GM21737 (cell line): ENCODE measurements at regions not wholly inside any gene's neighbourhood (a gene's known extent, or its start where the extent isn't known, plus 50 kb on each side); places are given as distances from the start of the nearest gene placed in this dataset.
"Not testable (repeated sequence)": the region's sequence is repeated elsewhere in the genome, so short reads cannot be mapped to it uniquely, and the experiment has no call there.

Experiments used
- ATAC-seq: cut with Tn5 transposase; IDR thresholded peaks from one replicate; pipeline ENCODE4 v1.9.1; 2021; ENCODE audit warnings: mild to moderate bottlenecking, moderate library complexity; ENCODE audit not compliant: unreplicated experiment

GRCh38 chr6:21741221-21742109 is 147.9 kb downstream of the SOX4 start:
- ATAC-seq = no peak

- ATAC-seq = no peak
Observed at GRCh38 chr6:21742238-21742660, 148.7 kb downstream of the SOX4 start.

- no peak for ATAC-seq
Observed at GRCh38 chr6:21744331-21744730, 150.8 kb downstream of the SOX4 start.

- no peak for ATAC-seq
Observed at GRCh38 chr6:21745543-21746337, 152.2 kb downstream of the SOX4 start.

- ATAC-seq = no peak
Observed at GRCh38 chr6:21747441-21747840, 153.9 kb downstream of the SOX4 start.

GRCh38 chr6:21748343-21749056 is 154.9 kb downstream of the SOX4 start:
- ATAC-seq = no peak

- ATAC-seq = no peak
Observed at GRCh38 chr6:21749754-21750153, 156.2 kb downstream of the SOX4 start.

- no peak for ATAC-seq
Observed at GRCh38 chr6:21750575-21750974, 157.0 kb downstream of the SOX4 start.

- no peak for ATAC-seq
Observed at GRCh38 chr6:21751608-21752007, 158.1 kb downstream of the SOX4 start.

- ATAC-seq = no peak
Observed at GRCh38 chr6:21752054-21752811, 158.7 kb downstream of the SOX4 start.

- no peak for ATAC-seq
Observed at GRCh38 chr6:21753241-21754108, 159.9 kb downstream of the SOX4 start.

- no peak for ATAC-seq
Observed at GRCh38 chr6:21754891-21755290, 161.3 kb downstream of the SOX4 start.

- no peak for ATAC-seq
Observed at GRCh38 chr6:21756487-21756886, 162.9 kb downstream of the SOX4 start.

- ATAC-seq = not testable (repeated sequence)
Observed at GRCh38 chr6:21757392-21757791, 163.8 kb downstream of the SOX4 start.

- ATAC-seq = no peak
Observed at GRCh38 chr6:21759721-21760120, 166.2 kb downstream of the SOX4 start.

- not testable (repeated sequence) for ATAC-seq
Observed at GRCh38 chr6:21761053-21761730, 167.6 kb downstream of the SOX4 start.

GRCh38 chr6:21764989-21765388 is 171.4 kb downstream of the SOX4 start:
- no peak for ATAC-seq

GRCh38 chr6:21767891-21768648 is 174.5 kb downstream of the SOX4 start:
- no peak for ATAC-seq
